HL-60/S4 treated with phorbol 12-myristate 13-acetate at 8.2 ng/mL for 4 days and 3 days (cell line): ENCODE measurements at regions not wholly inside any gene's neighbourhood (a gene's known extent, or its start where the extent isn't known, plus 50 kb on each side); places are given as distances from the start of the nearest gene placed in this dataset.
"Not testable (repeated sequence)": the region's sequence is repeated elsewhere in the genome, so short reads cannot be mapped to it uniquely, and the experiment has no call there.

Experiments used
- in situ Hi-C: fragments of 300-500 bp; cut with MboI; formaldehyde crosslinking; loops from 2 replicates; pipeline ENCODE4 v1.15.0; 2022; ENCODE audit warnings: low sequenced_read_pairs

DNA sequence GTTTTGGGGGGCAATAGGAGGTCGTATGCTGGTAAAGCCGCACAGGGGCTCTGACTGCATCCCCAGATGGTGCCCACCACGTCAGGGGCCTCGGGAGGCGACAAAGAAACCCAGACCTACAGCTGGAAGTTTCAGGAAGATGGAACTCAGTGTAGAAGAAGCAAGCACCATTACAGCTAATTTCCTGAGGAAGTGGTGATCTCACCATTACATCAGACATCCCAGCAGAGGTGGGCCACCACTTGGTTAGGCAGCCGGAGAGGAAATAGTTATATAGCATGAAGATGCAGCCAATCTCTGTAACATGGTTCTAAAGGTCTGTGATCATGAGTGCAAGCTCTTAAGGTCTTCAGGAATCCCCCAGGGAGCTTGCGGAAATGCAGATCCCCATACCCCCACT, 127.3 kb upstream of the PCBD1 start:
- in situ Hi-C loops = no loop called here

- in situ Hi-C loops = not testable (repeated sequence)
Observed at GRCh38 chr10:71020061-71020460, 131.7 kb upstream of the PCBD1 start.

GRCh38 chr10:71021402-71021801, 133.0 kb upstream of the PCBD1 start:
- in situ Hi-C loops = no loop called here

DNA sequence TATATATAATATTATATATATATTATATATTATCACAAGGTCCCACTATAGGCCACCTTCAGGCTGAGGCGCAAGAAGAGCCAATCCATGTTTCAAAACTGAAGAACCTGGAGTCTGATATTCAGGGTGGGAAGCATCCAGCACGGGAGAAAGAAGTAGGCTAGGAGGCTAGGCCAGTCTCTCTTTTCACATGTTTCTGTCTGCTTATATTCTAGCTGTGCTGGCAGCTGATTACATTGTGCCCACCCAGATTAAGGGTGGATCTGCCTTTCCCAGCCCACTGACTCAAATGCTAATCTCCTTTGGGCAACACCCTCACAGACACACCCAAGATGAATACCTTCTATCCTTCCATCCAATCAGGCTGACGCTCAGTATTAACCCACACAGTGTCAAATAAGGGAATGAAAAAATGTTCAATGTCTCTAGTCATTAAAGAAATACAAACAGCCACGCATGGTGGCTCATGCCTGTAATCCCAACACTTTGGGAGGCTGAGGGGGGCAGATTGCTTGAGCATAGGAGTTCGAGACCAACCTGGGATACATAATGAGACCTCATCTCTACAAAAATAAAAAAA, 135.4 kb upstream of the PCBD1 start:
- in situ Hi-C loops = no loop called here

- in situ Hi-C loops = no loop called here
Observed at GRCh38 chr10:71024490-71024889, 136.1 kb upstream of the PCBD1 start.

GRCh38 chr10:71025535-71025934, 137.2 kb upstream of the PCBD1 start:
- in situ Hi-C loops = no loop called here

GRCh38 chr10:71028066-71028465, 139.7 kb upstream of the PCBD1 start:
- in situ Hi-C loops = no loop called here

- in situ Hi-C loops = no loop called here
Observed at GRCh38 chr10:71029411-71029892, 141.1 kb upstream of the PCBD1 start.

- in situ Hi-C loops = no loop called here
Observed at GRCh38 chr10:71029907-71030306, 141.5 kb upstream of the PCBD1 start.

DNA sequence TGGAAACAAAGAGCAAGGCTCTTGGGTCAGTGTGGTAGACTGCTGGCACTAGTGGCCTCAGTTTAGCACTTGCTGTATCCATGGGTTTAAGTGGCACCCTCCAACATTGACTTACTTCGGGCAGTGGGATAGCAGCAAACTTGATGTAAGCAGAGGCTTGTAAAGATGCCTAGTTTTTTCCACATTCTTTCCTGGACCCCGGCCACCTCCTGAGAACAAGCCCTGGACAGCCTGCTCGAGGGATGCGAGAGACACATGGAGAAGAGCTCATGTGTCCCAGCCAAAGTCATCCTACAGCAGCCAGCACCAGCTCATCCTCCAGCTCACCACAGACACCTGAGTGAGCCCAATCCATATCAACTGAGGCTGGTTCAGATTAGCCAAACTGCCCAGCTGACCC, 142.7 kb upstream of the PCBD1 start:
- in situ Hi-C loops = no loop called here

DNA sequence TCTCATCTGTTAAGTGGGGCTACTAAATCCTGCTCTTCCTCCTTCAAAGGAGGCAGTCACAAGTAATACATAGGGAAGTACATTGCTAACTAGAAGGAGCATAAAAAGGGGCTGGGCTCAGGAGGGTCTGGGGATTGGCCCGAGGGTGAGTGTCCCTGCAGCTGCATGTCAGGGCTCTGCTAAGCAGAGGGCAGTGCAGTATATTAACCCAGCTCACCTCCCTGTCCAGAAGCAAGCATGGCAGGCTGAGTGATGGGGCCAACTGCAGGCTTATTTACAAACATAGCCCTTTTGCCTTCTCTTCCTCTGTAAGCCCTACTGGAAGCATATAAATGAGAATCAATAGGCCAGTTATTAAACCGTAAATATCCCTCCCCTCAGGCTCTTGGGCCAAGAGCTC, 143.2 kb upstream of the PCBD1 start:
- in situ Hi-C loops = no loop called here

- in situ Hi-C loops = no loop called here
Observed at GRCh38 chr10:71032887-71033286, 144.5 kb upstream of the PCBD1 start.

DNA sequence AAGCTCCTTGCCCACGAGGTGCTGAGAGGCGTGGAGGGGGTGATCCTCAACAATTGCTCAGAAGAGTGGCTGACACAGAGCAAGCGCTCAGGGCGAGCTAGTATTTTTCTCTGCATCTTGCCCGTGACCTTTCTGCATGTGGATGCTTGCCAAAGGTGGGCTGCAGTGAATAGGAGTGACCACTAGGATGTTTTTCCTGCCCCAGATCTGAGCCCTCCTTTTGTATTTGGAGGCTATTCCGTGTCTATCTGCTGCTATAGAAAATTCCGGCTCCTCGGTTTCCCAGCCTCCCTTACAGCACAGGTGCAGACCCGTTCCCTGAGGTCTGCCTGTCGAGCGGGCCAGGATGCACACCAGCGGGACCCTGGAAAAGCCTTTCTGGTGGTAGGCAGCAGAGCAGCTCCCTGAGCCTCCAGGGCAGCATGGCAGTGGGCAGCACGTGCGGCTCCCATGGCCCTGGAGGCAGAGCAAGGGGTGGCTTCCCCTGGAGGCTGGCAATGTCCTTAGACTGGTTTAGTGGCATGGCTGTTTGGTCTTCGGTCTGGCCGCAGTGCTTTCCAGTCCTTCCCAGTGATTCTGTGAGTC, 145.1 kb upstream of the PCBD1 start:
- in situ Hi-C loops = no loop called here

- in situ Hi-C loops = no loop called here
Observed at GRCh38 chr10:71035511-71036296, 147.3 kb upstream of the PCBD1 start.

DNA sequence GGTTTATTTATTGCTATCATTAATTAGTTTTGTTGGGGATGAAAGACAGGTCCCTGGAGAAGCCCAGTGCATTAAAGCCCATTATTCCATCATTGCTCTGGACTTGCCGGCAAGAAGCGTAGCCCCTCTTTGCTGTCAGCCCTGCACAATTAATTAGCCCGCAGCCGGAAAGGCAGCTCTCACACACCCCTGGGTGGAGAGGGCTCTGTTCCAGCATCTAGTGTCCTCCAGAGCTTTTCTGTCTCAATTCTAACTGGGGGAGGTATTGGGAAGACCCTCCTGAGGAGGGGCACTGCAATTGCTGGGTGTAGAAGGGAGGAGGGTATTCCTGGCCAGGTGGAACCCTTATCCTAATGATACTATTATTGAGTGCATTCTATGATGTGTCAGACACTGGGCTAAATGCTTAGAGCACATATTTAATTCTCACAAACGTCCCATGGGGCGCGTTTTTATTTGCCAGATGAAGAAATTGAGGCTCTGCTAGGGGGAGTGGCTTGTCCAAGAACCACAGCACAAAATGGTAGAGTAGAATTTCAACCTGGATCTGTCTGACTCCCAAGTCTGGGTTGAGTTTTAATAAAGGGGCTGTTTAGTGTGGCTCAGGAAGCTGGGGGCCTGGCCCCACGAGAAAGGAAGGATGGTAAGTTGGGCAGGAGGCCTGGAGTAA, 148.1 kb upstream of the PCBD1 start:
- in situ Hi-C loops = no loop called here

DNA sequence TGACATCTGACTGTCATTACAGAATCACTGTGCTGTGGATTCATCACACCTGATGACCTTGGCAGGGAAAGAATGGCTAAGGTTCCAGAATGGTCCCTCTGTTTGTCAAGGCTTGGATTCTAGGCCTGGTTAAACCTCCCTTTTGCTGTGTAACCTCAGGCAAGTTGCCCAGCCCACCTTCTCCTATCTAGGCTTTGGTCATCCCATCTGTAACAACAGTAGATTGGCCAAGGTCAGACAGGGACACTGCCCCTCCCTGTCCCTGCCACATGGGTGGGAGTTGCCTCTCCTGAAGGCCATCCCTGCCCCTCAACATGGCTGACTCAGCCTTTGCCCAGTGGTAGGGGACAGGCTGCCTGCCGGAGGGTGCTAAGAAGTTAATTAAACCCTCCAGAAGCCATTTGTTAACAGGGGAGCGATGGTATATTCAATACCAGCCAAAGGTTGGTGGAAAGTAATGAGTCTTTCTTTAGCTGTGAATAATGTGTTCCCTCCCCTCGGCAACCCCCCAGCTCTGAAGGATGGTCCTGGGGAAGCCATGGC, 149.8 kb upstream of the PCBD1 start:
- in situ Hi-C loops = no loop called here

DNA sequence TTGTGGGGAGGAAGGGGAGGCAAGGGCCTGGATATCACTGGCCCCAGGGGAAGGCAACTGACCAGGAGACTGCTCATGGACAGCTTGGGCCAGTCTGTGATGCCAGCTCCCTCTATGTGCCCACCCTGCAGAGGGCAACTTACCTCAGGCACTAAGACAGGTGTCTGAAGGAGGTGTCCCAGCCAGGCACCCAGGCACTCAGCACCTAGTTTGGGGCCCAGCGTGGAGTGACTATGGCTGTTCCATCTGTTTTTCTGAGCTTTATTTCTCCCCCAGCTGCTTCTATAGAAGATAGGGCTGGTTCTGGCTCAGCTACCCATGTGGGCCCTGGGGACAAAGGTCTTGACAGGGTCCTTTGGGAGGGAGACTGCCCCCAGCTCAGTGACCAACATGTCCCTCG, 150.6 kb upstream of the PCBD1 start:
- in situ Hi-C loops = no loop called here

DNA sequence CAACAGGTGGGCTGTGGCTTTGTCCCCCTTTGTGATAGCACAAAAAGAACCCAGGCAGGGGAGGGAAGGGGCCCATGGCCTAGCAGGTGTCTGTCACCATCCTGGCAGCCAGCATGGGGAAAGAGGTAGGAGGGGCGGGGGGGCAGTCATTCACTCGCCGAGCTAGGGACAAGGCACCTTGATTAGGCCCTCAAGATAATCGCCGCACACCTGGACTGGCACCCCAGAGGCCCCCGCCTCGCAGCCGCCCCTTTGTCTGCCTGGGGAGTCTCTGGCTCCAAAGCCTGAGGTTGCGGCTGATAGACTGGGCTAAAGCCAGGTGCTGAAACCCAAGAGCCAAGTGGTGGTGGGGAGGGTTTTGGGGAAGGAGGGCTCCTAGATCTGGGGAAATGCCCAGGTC, 151.2 kb upstream of the PCBD1 start:
- in situ Hi-C loops = no loop called here

GRCh38 chr10:71040343-71040742, 152.0 kb upstream of the PCBD1 start:
- in situ Hi-C loops = no loop called here

GRCh38 chr10:71040846-71041605, 152.7 kb upstream of the PCBD1 start:
- in situ Hi-C loops = no loop called here

- in situ Hi-C loops = no loop called here
Observed at GRCh38 chr10:71042216-71042615, 153.9 kb upstream of the PCBD1 start.
